ENCODE measurements at regions not wholly inside any gene's neighbourhood (a gene's known extent, or its start where the extent isn't known, plus 50 kb on each side); places are given as distances from the start of the nearest gene placed in this dataset.

- no peak for TF ChIP-seq TCF12 (IDR thresholded peaks at IDR 0.05)
- TF ChIP-seq JUND (IDR thresholded peaks at IDR 0.05): no peak
- no peak for TF ChIP-seq CTCF (IDR thresholded peaks at IDR 0.05)
- no peak for TF ChIP-seq MEF2A (IDR thresholded peaks at IDR 0.05; ENCODE audit: borderline replicate concordance, low read depth)
- TF ChIP-seq, protein P1, sequence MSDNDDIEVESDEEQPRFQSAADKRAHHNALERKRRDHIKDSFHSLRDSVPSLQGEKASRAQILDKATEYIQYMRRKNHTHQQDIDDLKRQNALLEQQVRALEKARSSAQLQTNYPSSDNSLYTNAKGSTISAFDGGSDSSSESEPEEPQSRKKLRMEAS (IDR thresholded peaks at IDR 0.05; ENCODE audit: low read depth): no peak
- TF ChIP-seq RAD21 (IDR thresholded peaks at IDR 0.05; ENCODE audit: low read length): no peak
- TF ChIP-seq SMC3 (IDR thresholded peaks at IDR 0.05; ENCODE audit: low read depth, low read length): no peak
- TF ChIP-seq FOXJ3 (CRISPR knock-in tag; IDR thresholded peaks at IDR 0.05): no peak
- TF ChIP-seq YY1 (IDR thresholded peaks at IDR 0.05; ENCODE audit: low read depth): no peak
- TF ChIP-seq USF2 (IDR thresholded peaks at IDR 0.05; ENCODE audit: borderline replicate concordance, low read depth, low read length): no peak
- no peak for TF ChIP-seq MXI1 (IDR thresholded peaks at IDR 0.05; ENCODE audit: low read depth, low read length)
- TF ChIP-seq EP300 (IDR thresholded peaks at IDR 0.05; ENCODE audit: borderline replicate concordance in 1 of 2, low read depth in 1 of 2, low read length in 1 of 2): no peak
These were observed 258.9 kb upstream of the NAV3 start for GRCh38 chr12:77571768-77572167.
